Calu3 (cell line): ENCODE measurements at regions not wholly inside any gene's neighbourhood (a gene's known extent, or its start where the extent isn't known, plus 50 kb on each side); places are given as distances from the start of the nearest gene placed in this dataset.

Experiments
- BruUV-seq: library from RNA; stranded (reverse); fragments of 400-500 nt; replicated peaks from 2 replicates; lab custom pipeline; 2021; lab: Mats Ljungman, UMichigan
- CTCF ChIA-PET: fragments of 300-600 bp; sonication (Branson Sonifier 250); formaldehyde crosslinking; loops from one replicate; lab custom pipeline; 2022; ENCODE audit warnings: antibody characterized with exemption; lab: Charles Lee
- DNase-seq: peaks from one replicate; pipeline ENCODE4 v3.0.0; 2022
- H3K27ac Mint-ChIP-seq: one replicate; pipeline ENCODE4 v1.8.0; 2022; ENCODE audit warnings: mixed read lengths; ENCODE audit not compliant: unreplicated experiment
- H3K27me3 Mint-ChIP-seq: one replicate; pipeline ENCODE4 v1.8.0; 2022; ENCODE audit warnings: mixed read lengths; ENCODE audit not compliant: unreplicated experiment
- H3K36me3 Mint-ChIP-seq: one replicate; pipeline ENCODE4 v1.8.0; 2022; ENCODE audit warnings: mild to moderate bottlenecking, moderate library complexity, mixed read lengths; ENCODE audit not compliant: insufficient read depth, unreplicated experiment
- H3K4me1 Mint-ChIP-seq: one replicate; pipeline ENCODE4 v1.8.0; 2022; ENCODE audit warnings: mild to moderate bottlenecking, low read depth, mixed read lengths; ENCODE audit not compliant: unreplicated experiment
- H3K4me3 Mint-ChIP-seq: one replicate; pipeline ENCODE4 v1.8.0; 2022; ENCODE audit warnings: mild to moderate bottlenecking, low read depth, moderate library complexity, mixed read lengths; ENCODE audit not compliant: unreplicated experiment
- H3K9me3 Mint-ChIP-seq: one replicate; pipeline ENCODE4 v1.8.0; 2022; ENCODE audit warnings: low read depth, mixed read lengths; ENCODE audit not compliant: unreplicated experiment
- intact Hi-C: fragments of 100-400 bp; cut with micrococcal nuclease; formaldehyde crosslinking; loops from one replicate; pipeline ENCODE4 v1.10.0; 2022; ENCODE audit not compliant: unreplicated experiment
- TF ChIP-seq, protein P1 (sequence below): fragments of 200-600 bp; IDR thresholded peaks from one replicate; pipeline ENCODE4 v1.8.0; 2022; ENCODE audit warnings: antibody characterized with exemption; ENCODE audit not compliant: unreplicated experiment

DNA sequence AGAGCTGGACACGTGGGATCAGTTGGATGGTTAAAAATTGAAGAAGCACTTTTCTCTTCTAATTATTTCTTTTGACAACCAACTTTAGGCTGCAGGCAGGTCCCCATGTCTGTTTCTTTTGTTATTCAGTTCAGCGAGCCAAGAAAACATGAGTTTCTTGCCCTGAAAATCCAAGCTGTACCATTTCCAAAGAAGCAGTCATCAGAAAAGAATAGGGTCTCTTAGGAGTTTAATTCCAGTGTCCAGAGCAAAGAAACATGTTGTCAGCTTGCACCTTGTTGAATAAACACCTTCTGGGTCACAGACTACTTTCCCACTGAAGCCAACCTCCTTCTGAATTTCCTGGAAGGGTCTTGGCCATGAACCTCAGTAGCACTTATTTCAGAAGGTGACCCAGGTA, 170.5 kb upstream of the COPS8 start:
- no peaks in the 10 kb centered on the region for H3K36me3 Mint-ChIP-seq
- H3K4me3 Mint-ChIP-seq: no peak overlapping the region
- H3K27me3 Mint-ChIP-seq: peaks cover 27% of the 10 kb centered on the region
- DNase-seq: no peak
- H3K9me3 Mint-ChIP-seq: no peaks in the 10 kb centered on the region
- H3K27ac Mint-ChIP-seq: no peak overlapping the region
- intact Hi-C loops: no loop called here
- H3K4me1 Mint-ChIP-seq: peaks cover 8% of the 10 kb centered on the region
- no TSS peak for BruUV-seq
- CTCF ChIA-PET: no interaction called here
- TF ChIP-seq, protein P1, sequence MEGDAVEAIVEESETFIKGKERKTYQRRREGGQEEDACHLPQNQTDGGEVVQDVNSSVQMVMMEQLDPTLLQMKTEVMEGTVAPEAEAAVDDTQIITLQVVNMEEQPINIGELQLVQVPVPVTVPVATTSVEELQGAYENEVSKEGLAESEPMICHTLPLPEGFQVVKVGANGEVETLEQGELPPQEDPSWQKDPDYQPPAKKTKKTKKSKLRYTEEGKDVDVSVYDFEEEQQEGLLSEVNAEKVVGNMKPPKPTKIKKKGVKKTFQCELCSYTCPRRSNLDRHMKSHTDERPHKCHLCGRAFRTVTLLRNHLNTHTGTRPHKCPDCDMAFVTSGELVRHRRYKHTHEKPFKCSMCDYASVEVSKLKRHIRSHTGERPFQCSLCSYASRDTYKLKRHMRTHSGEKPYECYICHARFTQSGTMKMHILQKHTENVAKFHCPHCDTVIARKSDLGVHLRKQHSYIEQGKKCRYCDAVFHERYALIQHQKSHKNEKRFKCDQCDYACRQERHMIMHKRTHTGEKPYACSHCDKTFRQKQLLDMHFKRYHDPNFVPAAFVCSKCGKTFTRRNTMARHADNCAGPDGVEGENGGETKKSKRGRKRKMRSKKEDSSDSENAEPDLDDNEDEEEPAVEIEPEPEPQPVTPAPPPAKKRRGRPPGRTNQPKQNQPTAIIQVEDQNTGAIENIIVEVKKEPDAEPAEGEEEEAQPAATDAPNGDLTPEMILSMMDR: no peak

DNA sequence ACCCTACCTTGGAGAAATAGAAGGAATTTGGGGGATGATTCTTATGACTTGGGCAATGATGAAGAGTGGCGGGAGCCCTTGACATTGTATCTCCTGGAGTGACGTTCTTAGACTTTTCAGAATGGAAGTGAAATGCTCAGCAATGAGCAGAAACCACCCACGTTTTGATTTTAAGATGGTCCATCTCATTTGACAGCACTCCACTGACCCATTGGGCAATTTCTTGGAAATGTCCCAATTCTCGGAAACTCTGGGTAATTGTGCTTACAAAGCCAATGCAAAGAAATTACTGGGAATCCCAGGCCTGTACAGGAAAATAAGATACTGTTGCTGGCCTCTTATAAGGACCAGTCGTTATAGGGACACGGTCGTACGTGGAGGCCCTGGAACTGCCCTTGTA, 170.0 kb upstream of the COPS8 start:
- H3K4me3 Mint-ChIP-seq: no peak overlapping the region
- H3K36me3 Mint-ChIP-seq: no peaks in the 10 kb centered on the region
- intact Hi-C loops: no loop called here
- no TSS peak for BruUV-seq
- H3K27ac Mint-ChIP-seq: no peak overlapping the region
- H3K4me1 Mint-ChIP-seq: peaks cover 8% of the 10 kb centered on the region
- H3K27me3 Mint-ChIP-seq: peaks cover 27% of the 10 kb centered on the region
- TF ChIP-seq, protein P1: no peak
- DNase-seq: no peak
- H3K9me3 Mint-ChIP-seq: no peaks in the 10 kb centered on the region
- CTCF ChIA-PET: no interaction called here

DNA sequence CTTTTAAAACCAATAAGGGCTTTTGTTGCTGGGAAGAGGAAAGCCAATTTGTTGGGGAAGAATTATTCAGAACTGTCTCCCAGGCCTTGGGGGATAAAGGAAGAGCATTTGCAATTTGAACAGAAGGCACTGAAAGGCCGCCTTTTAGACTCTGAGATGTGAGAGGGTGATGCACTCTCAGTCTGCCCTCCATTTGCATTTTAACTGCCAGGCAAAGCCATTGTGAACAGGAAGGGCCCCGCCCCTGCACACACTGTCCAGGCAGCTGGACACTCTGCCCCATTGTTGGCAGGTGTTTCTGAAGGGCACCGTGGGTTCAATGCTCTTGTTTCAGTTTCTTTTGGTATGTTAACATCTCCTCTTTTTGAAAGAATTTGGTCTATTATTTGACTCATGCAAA, 169.5 kb upstream of the COPS8 start:
- intact Hi-C loops: no loop called here
- BruUV-seq: no TSS peak
- Mint-ChIP-seq H3K4me1 (peaks cover 8% of the 10 kb centered on the region), H3K4me3 (no peak overlapping the region), H3K36me3 (no peaks in the 10 kb centered on the region), H3K9me3 (no peaks in the 10 kb centered on the region), H3K27ac (no peak overlapping the region), H3K27me3 (peaks cover 27% of the 10 kb centered on the region)
- TF ChIP-seq, protein P1: no peak
- DNase-seq: no peak
- CTCF ChIA-PET: no interaction called here

DNA sequence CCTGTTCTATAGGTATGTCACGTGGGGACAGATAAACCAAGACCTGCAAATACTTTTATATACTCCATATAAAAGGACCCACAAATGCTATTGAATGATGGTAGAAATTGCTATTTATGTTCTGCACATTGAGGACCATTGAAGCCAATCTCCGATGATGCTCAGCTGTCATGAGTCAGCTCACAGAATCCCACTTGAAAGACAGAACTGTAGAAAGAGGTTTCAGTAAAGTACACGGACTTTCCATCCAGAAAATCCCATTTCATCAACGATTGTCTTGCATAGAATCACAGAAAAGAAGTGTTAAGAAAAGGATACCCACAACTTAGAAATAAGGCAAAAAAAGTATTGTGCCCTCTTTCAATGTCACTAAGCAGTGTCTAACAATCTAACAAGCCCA, 169.0 kb upstream of the COPS8 start:
- BruUV-seq: no TSS peak
- H3K36me3 Mint-ChIP-seq: no peaks in the 10 kb centered on the region
- no peaks in the 10 kb centered on the region for H3K9me3 Mint-ChIP-seq
- TF ChIP-seq, protein P1: no peak
- no peak for DNase-seq
- H3K4me1 Mint-ChIP-seq: peaks cover 8% of the 10 kb centered on the region
- CTCF ChIA-PET: no interaction called here
- intact Hi-C loops: no loop called here
- peaks cover 27% of the 10 kb centered on the region for H3K27me3 Mint-ChIP-seq
- H3K4me3 Mint-ChIP-seq: no peak overlapping the region
- H3K27ac Mint-ChIP-seq: no peak overlapping the region

DNA sequence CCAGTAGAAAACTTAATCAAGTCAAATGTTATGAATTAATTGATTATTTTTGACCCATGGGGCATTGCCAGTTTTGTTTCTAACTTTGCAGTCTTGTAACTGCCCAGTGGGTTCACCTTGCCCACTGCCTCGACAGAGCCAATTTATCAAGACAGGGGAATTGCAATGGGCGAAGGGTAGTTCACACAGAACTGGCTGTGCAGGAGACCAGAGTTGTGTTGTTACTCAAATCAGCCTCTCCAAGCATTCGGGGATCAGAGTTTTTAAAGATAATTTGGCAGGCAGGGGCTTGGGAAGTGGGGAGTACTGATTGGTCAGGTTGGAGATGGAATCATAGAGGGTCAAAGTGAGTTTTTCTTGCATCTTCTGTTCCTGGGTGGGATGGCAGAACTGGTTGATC, 168.5 kb upstream of the COPS8 start:
- no peak for DNase-seq
- CTCF ChIA-PET: no interaction called here
- no peak overlapping the region for H3K4me3 Mint-ChIP-seq
- BruUV-seq: no TSS peak
- intact Hi-C loops: no loop called here
- no peaks in the 10 kb centered on the region for H3K9me3 Mint-ChIP-seq
- H3K27me3 Mint-ChIP-seq: peaks cover 24% of the 10 kb centered on the region
- H3K36me3 Mint-ChIP-seq: no peaks in the 10 kb centered on the region
- peaks cover 8% of the 10 kb centered on the region for H3K4me1 Mint-ChIP-seq
- H3K27ac Mint-ChIP-seq: no peak overlapping the region
- TF ChIP-seq, protein P1: no peak
